ENCODE measurements at regions not wholly inside any gene's neighbourhood (a gene's known extent, or its start where the extent isn't known, plus 50 kb on each side); places are given as distances from the start of the nearest gene placed in this dataset.

GRCh38 chr9:108113596-108113995, 624.0 kb upstream of the KLF4 start:
- Mint-ChIP-seq H3K4me3 (ENCODE audit: unreplicated experiment) (no peak overlapping the region), H3K27ac (ENCODE audit: unreplicated experiment) (no peak overlapping the region), H3K27me3 (ENCODE audit: unreplicated experiment) (peaks cover 2% of the 10 kb centered on the region), H3K9me3 (ENCODE audit: unreplicated experiment) (peaks cover 3% of the 10 kb centered on the region), H3K36me3 (ENCODE audit: unreplicated experiment) (no peaks in the 10 kb centered on the region), H3K4me1 (ENCODE audit: unreplicated experiment) (no peaks in the 10 kb centered on the region)
- no peak for TF ChIP-seq CTCF (IDR thresholded peaks at IDR 0.05)
- DNase-seq (ENCODE audit: extremely low spot score, unreplicated experiment), result no peak

DNA sequence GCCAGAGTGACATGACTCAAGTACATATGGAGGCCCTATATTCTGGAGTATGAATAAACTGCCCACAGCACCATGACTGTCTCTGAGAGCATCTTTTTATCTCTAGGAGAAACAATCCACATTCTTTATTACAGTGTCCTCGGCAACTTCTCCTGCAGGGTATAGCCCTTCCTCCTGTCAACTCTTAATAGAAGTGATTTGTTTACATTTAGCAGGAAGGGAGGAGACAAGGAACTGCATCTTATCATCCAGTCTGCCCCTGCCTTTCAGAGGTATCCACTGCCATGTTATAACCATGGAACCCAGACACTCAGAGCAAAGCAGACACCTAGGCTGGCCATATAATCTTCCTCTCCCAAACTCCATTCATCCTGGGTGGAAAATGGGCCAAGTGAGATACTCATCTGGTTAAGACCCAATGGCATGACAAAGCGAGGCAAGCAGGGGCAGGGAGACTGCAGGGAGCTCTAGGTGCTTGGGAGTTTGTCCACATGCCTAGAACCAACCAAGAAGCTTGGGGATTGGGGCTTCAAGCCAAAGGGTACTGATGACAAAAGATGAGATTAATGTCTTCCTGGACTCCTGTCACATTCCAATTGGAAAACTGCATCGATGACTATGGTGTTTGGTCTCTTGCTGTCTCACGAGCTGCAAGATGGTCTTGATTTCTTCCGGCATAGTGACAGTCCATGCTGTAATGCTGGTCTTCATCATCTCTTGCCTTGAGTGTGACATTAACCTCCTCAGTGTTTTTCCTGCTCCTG, 620.5 kb upstream of the KLF4 start:
- H3K9me3 Mint-ChIP-seq (ENCODE audit: unreplicated experiment), result no peaks in the 10 kb centered on the region
- H3K4me1 Mint-ChIP-seq (ENCODE audit: unreplicated experiment), result peaks cover 6% of the 10 kb centered on the region
- no peak overlapping the region for H3K4me3 Mint-ChIP-seq (ENCODE audit: unreplicated experiment)
- H3K36me3 Mint-ChIP-seq (ENCODE audit: unreplicated experiment), result peaks cover under 1% of the 10 kb centered on the region
- no peak for DNase-seq (ENCODE audit: extremely low spot score, unreplicated experiment)
- peaks cover 2% of the 10 kb centered on the region for H3K27me3 Mint-ChIP-seq (ENCODE audit: unreplicated experiment)
- H3K27ac Mint-ChIP-seq (ENCODE audit: unreplicated experiment), result no peak overlapping the region
- TF ChIP-seq CTCF (IDR thresholded peaks at IDR 0.05), result no peak

- no peak for DNase-seq (ENCODE audit: extremely low spot score, unreplicated experiment)
Measured at GRCh38 chr9:108108852-108109448, 619.4 kb upstream of the KLF4 start.

DNA sequence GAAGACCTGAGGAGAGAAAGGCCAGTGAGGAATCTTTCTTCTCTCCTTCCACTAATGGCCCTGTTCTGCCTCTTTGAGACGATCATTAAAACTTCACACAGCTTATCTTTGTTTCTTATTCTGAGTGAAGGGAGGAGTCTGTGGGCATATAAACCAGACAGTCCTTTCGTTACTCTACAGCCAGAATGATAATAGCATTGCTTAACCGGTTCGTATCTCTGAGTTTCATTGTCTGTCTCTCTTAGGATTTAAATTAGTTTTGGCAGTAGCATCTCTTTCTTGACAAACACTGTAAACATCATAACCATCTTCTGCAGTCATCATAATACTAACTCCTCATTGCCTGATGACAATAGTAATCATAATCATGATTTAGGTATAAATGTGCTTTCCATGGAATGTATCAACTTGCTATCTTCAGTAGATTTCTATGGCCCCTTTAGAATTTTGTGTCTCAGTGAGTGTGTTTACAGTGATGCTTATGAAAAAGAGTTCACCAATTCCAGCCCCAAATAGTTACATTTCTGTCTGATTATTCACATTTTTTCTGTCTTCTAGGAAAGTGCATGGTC, 618.8 kb upstream of the KLF4 start:
- peaks cover 2% of the 10 kb centered on the region for H3K36me3 Mint-ChIP-seq (ENCODE audit: unreplicated experiment)
- no peak overlapping the region for H3K27ac Mint-ChIP-seq (ENCODE audit: unreplicated experiment)
- no peak for TF ChIP-seq CTCF (IDR thresholded peaks at IDR 0.05)
- no peaks in the 10 kb centered on the region for H3K9me3 Mint-ChIP-seq (ENCODE audit: unreplicated experiment)
- no peak overlapping the region for H3K4me3 Mint-ChIP-seq (ENCODE audit: unreplicated experiment)
- peaks cover 2% of the 10 kb centered on the region for H3K27me3 Mint-ChIP-seq (ENCODE audit: unreplicated experiment)
- DNase-seq (ENCODE audit: extremely low spot score, unreplicated experiment), result no peak
- peaks cover 15% of the 10 kb centered on the region for H3K4me1 Mint-ChIP-seq (ENCODE audit: unreplicated experiment)

More at GRCh38 chr9:108108852-108109448, 619.4 kb upstream of the KLF4 start:
- H3K27me3 Mint-ChIP-seq (ENCODE audit: unreplicated experiment), result peaks cover 2% of the 10 kb centered on the region
- TF ChIP-seq CTCF (IDR thresholded peaks at IDR 0.05), result no peak
- peaks cover 9% of the 10 kb centered on the region for H3K4me1 Mint-ChIP-seq (ENCODE audit: unreplicated experiment)
- H3K4me3 Mint-ChIP-seq (ENCODE audit: unreplicated experiment), result no peak overlapping the region
- H3K36me3 Mint-ChIP-seq (ENCODE audit: unreplicated experiment), result peaks cover 2% of the 10 kb centered on the region
- H3K9me3 Mint-ChIP-seq (ENCODE audit: unreplicated experiment), result no peaks in the 10 kb centered on the region
- no peak overlapping the region for H3K27ac Mint-ChIP-seq (ENCODE audit: unreplicated experiment)

DNA sequence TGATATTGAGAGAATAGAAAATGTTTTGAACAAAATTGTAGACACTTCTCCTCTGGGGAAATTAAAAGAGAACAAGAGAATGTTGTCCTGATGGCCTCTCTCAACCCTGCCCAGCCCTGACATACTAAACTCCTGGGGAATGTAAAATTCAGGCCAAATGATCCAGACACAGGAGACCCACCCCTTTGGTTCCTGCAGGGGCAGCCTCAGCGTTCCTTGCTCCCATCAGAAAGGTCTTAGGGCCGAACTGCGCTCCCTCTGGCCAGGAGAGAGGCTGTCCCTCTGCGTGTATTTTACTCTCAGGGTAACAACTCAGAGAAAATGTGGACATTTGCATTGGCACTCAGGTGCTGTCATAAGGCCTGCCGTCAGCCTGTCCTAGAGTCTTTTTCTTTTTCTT, 616.3 kb upstream of the KLF4 start:
- H3K4me1 Mint-ChIP-seq (ENCODE audit: unreplicated experiment), result peaks cover 25% of the 10 kb centered on the region
- peaks cover 2% of the 10 kb centered on the region for H3K36me3 Mint-ChIP-seq (ENCODE audit: unreplicated experiment)
- no peak overlapping the region for H3K4me3 Mint-ChIP-seq (ENCODE audit: unreplicated experiment)
- H3K9me3 Mint-ChIP-seq (ENCODE audit: unreplicated experiment), result no peaks in the 10 kb centered on the region
- TF ChIP-seq CTCF (IDR thresholded peaks at IDR 0.05), result no peak
- H3K27ac Mint-ChIP-seq (ENCODE audit: unreplicated experiment), result no peak overlapping the region
- no peak for DNase-seq (ENCODE audit: extremely low spot score, unreplicated experiment)
- peaks cover 2% of the 10 kb centered on the region for H3K27me3 Mint-ChIP-seq (ENCODE audit: unreplicated experiment)

Measured in osteocyte (in vitro differentiated cells).